HCEC 1CT (cell line): ENCODE measurements at regions not wholly inside any gene's neighbourhood (a gene's known extent, or its start where the extent isn't known, plus 50 kb on each side); places are given as distances from the start of the nearest gene placed in this dataset.

Experiments
- DNase-seq: peaks from one replicate; pipeline ENCODE4 v3.0.0-alpha.2; 2017

GRCh38 chr1:170318736-170319135, 173.0 kb downstream of the NTMT2 start:
- DNase-seq, result no peak

GRCh38 chr1:170321113-170321512, 175.4 kb downstream of the NTMT2 start:
- DNase-seq, result peak; percentile 11

- DNase-seq, result no peak
These were observed 180.4 kb downstream of the NTMT2 start for GRCh38 chr1:170326186-170326585.

- DNase-seq, result no peak
These were observed 187.0 kb downstream of the NTMT2 start for GRCh38 chr1:170332801-170333200.

- DNase-seq, result no peak
These were observed 191.7 kb downstream of the NTMT2 start for GRCh38 chr1:170337413-170337994.

- no peak for DNase-seq
These were observed 192.4 kb upstream of the GORAB start for GRCh38 chr1:170339534-170339933.

GRCh38 chr1:170340308-170340707, 191.7 kb upstream of the GORAB start:
- DNase-seq, result no peak

GRCh38 chr1:170351366-170351946, 180.5 kb upstream of the GORAB start:
- DNase-seq, result no peak

- no peak for DNase-seq
These were observed 177.7 kb upstream of the GORAB start for GRCh38 chr1:170354246-170354645.

- DNase-seq, result no peak
These were observed 177.3 kb upstream of the GORAB start for GRCh38 chr1:170354690-170355089.

GRCh38 chr1:170355267-170355801, 176.6 kb upstream of the GORAB start:
- no peak for DNase-seq

- no peak for DNase-seq
These were observed 175.4 kb upstream of the GORAB start for GRCh38 chr1:170356585-170356984.

- no peak for DNase-seq
These were observed 174.2 kb upstream of the GORAB start for GRCh38 chr1:170357750-170358149.

- no peak for DNase-seq
These were observed 171.4 kb upstream of the GORAB start for GRCh38 chr1:170360601-170361000.

- no peak for DNase-seq
These were observed 166.6 kb upstream of the GORAB start for GRCh38 chr1:170365331-170365730.

GRCh38 chr1:170366980-170367379, 165.0 kb upstream of the GORAB start:
- no peak for DNase-seq

- no peak for DNase-seq
These were observed 164.4 kb upstream of the GORAB start for GRCh38 chr1:170367615-170368014.

GRCh38 chr1:170369000-170369399, 163.0 kb upstream of the GORAB start:
- DNase-seq, result no peak

GRCh38 chr1:170369417-170369816, 162.5 kb upstream of the GORAB start:
- no peak for DNase-seq

- DNase-seq, result no peak
These were observed 161.9 kb upstream of the GORAB start for GRCh38 chr1:170370087-170370486.

- DNase-seq, result peak; percentile 11
These were observed 156.8 kb upstream of the GORAB start for GRCh38 chr1:170375082-170375723.

GRCh38 chr1:170376801-170377385, 155.1 kb upstream of the GORAB start:
- DNase-seq, result no peak

- no peak for DNase-seq
These were observed 154.5 kb upstream of the GORAB start for GRCh38 chr1:170377440-170377839.
